ENCODE measurements at regions not wholly inside any gene's neighbourhood (a gene's known extent, or its start where the extent isn't known, plus 50 kb on each side); places are given as distances from the start of the nearest gene placed in this dataset.

DNA sequence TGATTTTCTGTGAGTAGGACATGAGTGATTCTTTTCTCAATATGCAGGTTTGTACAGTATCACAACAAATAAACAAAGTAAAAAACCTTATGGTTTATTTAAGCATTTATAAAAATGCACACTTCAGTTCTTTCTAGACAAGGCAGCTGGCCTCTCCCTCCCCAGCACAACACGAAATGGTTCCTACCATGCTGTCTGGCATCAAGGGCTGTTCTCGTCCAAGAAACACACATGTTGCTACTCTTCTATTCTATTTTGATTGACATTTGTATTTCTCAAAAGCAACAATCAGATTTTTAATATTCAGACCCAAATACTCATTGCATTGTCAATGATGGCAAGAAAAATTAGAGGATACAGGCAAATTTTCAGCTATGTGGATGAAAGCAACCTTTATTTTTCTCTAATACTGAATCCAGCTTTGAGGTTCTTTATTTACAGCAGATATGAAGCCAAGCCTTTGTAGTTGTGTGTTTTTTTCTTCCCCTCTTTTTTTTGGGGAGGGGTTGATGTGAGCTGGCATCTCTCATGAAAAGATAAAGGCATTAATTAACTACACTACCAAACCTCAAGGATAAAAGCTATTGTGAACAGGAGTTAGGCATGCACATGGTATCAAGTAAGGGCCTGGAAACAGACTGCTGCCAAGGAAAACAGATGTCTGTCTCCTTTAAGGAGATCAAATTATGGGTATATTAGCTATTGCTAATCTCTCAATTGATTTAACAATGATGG, 96.4 kb upstream of the PREP start:
- POLR2A ChIA-PET = no interaction called here
- no peak for TF ChIP-seq GATA2 (IDR thresholded peaks at IDR 0.05; ENCODE audit: insufficient read depth, insufficient read length, low read depth, low read length)
- TF ChIP-seq MYC (IDR thresholded peaks at IDR 0.05; ENCODE audit: low read depth, low read length) = no peak
- TF ChIP-seq POLR2A (IDR thresholded peaks at IDR 0.05; ENCODE audit: low read depth, low read length) = no peak
- no peak for TF ChIP-seq JUN (IDR thresholded peaks at IDR 0.05; ENCODE audit: borderline replicate concordance, insufficient read depth, insufficient read length, low read depth)
- no peak for TF ChIP-seq MAX (IDR thresholded peaks at IDR 0.05; ENCODE audit: insufficient read depth, insufficient read length)
- TF ChIP-seq FOS (IDR thresholded peaks at IDR 0.05; ENCODE audit: borderline replicate concordance, insufficient read depth, low read length) = no peak
- TF ChIP-seq POLR2AphosphoS5 (IDR thresholded peaks at IDR 0.05; ENCODE audit: insufficient read depth, low read depth, low read length) = no peak
- no peak for TF ChIP-seq EZH2 (IDR thresholded peaks at IDR 0.05; ENCODE audit: borderline replicate concordance, low read depth, low read length, severe bottlenecking)
- no peak for TF ChIP-seq CTCF (IDR thresholded peaks at IDR 0.05; ENCODE audit: extremely low read depth in 1 of 2, insufficient read depth in 1 of 2, low read depth in 1 of 2, low read length in 2 of 2)

More for the DNA sequence above, 96.4 kb upstream of the PREP start:
- H3K9me1 ChIP-seq (replicated peaks; ENCODE audit: control insufficient read depth, extremely low read depth, insufficient read depth, low read length) = no peaks in the 10 kb centered on the region
- H3K27me3 ChIP-seq (ENCODE audit: control insufficient read depth in 2 of 2, insufficient read depth in 2 of 2, low read length in 2 of 2) = peaks cover 6 to 10% of the 10 kb centered on the region in 2 experiments
- intact Hi-C loops (cut with micrococcal nuclease) = no loop called here
- H3K9ac ChIP-seq (replicated peaks; ENCODE audit: extremely low read depth, insufficient read depth, low read length) = no peak overlapping the region
- H3K27ac ChIP-seq (ENCODE audit: insufficient read depth, low read depth, low read length) = no peak overlapping the region
- no TSS peak for BruUV-seq (replicated peaks)
- H3K4me2 ChIP-seq (ENCODE audit: insufficient read depth, low read length) = no peak overlapping the region
- CTCF ChIA-PET = interaction anchor here (2.2 kb wide), 1 partner anchor 67 kb away, joined by 10 read pairs; no protein-coding TSS in a partner anchor
- H3K4me3 ChIP-seq (replicated peaks in 1 of 3; ENCODE audit: insufficient read depth in 1 of 3, low read depth in 1 of 3, low read length in 3 of 3) = no peak overlapping the region
- no peak for DNase-seq (ENCODE audit: low read depth, low spot score)
- dilution Hi-C loops (cut with MboI; ENCODE audit: extremely low pct_ligation_motif_present, low sequenced_read_pairs) = no loop called here
- no peaks in the 10 kb centered on the region for H3K36me3 ChIP-seq (ENCODE audit: control insufficient read depth in 2 of 2, extremely low read depth in 1 of 2, insufficient read depth in 2 of 2, low read length in 2 of 2)
- no peaks in the 10 kb centered on the region for H3K9me3 ChIP-seq (replicated peaks; ENCODE audit: control insufficient read depth, insufficient read depth, low read length)
- no peak overlapping the region for H2AFZ ChIP-seq (ENCODE audit: low read depth, low read length)
- no peak for FAIRE-seq
- no peaks in the 10 kb centered on the region for H3K79me2 ChIP-seq (ENCODE audit: control insufficient read depth, insufficient read depth, low read length)
- H4K20me1 ChIP-seq (replicated peaks; ENCODE audit: control insufficient read depth, extremely low read depth, insufficient read depth, low read length) = no peaks in the 10 kb centered on the region
- no peaks in the 10 kb centered on the region for H3K4me1 ChIP-seq (ENCODE audit: control insufficient read depth, extremely low read depth, insufficient read depth, low read length)
